ENCODE measurements at regions not wholly inside any gene's neighbourhood (a gene's known extent, or its start where the extent isn't known, plus 50 kb on each side); places are given as distances from the start of the nearest gene placed in this dataset.

- TF ChIP-seq CTCF (IDR thresholded peaks at IDR 0.05) = no peak
- TF ChIP-seq POLR2A (IDR thresholded peaks at IDR 0.05) = no peak
These were observed 173.9 kb downstream of the C9orf50 start for GRCh38 chr9:129446828-129447550.
